MG63 (cell line): ENCODE measurements at regions not wholly inside any gene's neighbourhood (a gene's known extent, or its start where the extent isn't known, plus 50 kb on each side); places are given as distances from the start of the nearest gene placed in this dataset.
"Not testable (repeated sequence)": the region's sequence is repeated elsewhere in the genome, so short reads cannot be mapped to it uniquely, and the experiment has no call there.

Experiments used
- DNase-seq: peaks from one replicate; pipeline ENCODE4 v3.0.0-alpha.2; 2020
- H3K27me3 ChIP-seq: fragments of 250-450 bp; sonication (Bioruptor Pico); 2 replicates; pipeline ENCODE4 v1.5.1; 2020; ENCODE audit warnings: mild to moderate bottlenecking, moderate library complexity
- H3K36me3 ChIP-seq: fragments of 250-450 bp; sonication (Bioruptor Pico); 2 replicates; pipeline ENCODE4 v1.5.1; 2020; ENCODE audit warnings: mild to moderate bottlenecking, moderate library complexity
- H3K4me3 ChIP-seq: fragments of 250-450 bp; sonication (Bioruptor Pico); 2 replicates; pipeline ENCODE4 v1.5.1; 2020; ENCODE audit warnings: mild to moderate bottlenecking, moderate library complexity
- H3K9me3 ChIP-seq: fragments of 250-450 bp; sonication (Bioruptor Pico); 2 replicates; pipeline ENCODE4 v1.5.1; 2020; ENCODE audit warnings: mild to moderate bottlenecking, moderate library complexity

- Histone ChIP-seq H3K9me3 (peaks cover 9% of the 10 kb centered on the region), H3K4me3 (no peak overlapping the region), H3K36me3 (no peaks in the 10 kb centered on the region), H3K27me3 (no peaks in the 10 kb centered on the region)
- DNase-seq: no peak
Observed at GRCh38 chr3:189375532-189375931, 203.8 kb downstream of the TPRG1 start.

- Histone ChIP-seq H3K36me3 (no peaks in the 10 kb centered on the region), H3K9me3 (no peaks in the 10 kb centered on the region; the same call in 1 of the 2 replicates), H3K27me3 (no peaks in the 10 kb centered on the region), H3K4me3 (no peak overlapping the region)
- no peak for DNase-seq
Observed at GRCh38 chr3:189383630-189384029, 211.9 kb downstream of the TPRG1 start.

- not testable (repeated sequence) for H3K36me3 ChIP-seq, H3K4me3 ChIP-seq, H3K9me3 ChIP-seq, H3K27me3 ChIP-seq, DNase-seq
Observed at GRCh38 chr3:189385880-189386279, 214.1 kb downstream of the TPRG1 start.

- no peak for DNase-seq
- no peaks in the 10 kb centered on the region for H3K9me3 ChIP-seq
- no peaks in the 10 kb centered on the region for H3K27me3 ChIP-seq
- H3K4me3 ChIP-seq: no peak overlapping the region
- H3K36me3 ChIP-seq: no peaks in the 10 kb centered on the region
Observed at GRCh38 chr3:189386739-189387138, 215.0 kb downstream of the TPRG1 start.

- Histone ChIP-seq H3K4me3 (peak overlapping the region; percentile 23; the same call in 1 of the 2 replicates), H3K9me3 (no peaks in the 10 kb centered on the region), H3K36me3 (no peaks in the 10 kb centered on the region), H3K27me3 (no peaks in the 10 kb centered on the region)
- no peak for DNase-seq
Observed at GRCh38 chr3:189389346-189389745, 217.6 kb downstream of the TPRG1 start.

GRCh38 chr3:189393598-189393997 lies 221.8 kb downstream of the TPRG1 start:
- Histone ChIP-seq H3K9me3 (no peaks in the 10 kb centered on the region), H3K36me3 (no peaks in the 10 kb centered on the region), H3K27me3 (no peaks in the 10 kb centered on the region), H3K4me3 (no peak overlapping the region)
- no peak for DNase-seq

- Histone ChIP-seq H3K36me3 (no peaks in the 10 kb centered on the region), H3K4me3 (no peak overlapping the region), H3K27me3 (no peaks in the 10 kb centered on the region), H3K9me3 (no peaks in the 10 kb centered on the region)
- no peak for DNase-seq
Observed at GRCh38 chr3:189394599-189395121, 222.9 kb downstream of the TPRG1 start.

GRCh38 chr3:189395825-189396224 lies 224.1 kb downstream of the TPRG1 start:
- H3K27me3 ChIP-seq: no peaks in the 10 kb centered on the region
- H3K9me3 ChIP-seq: no peaks in the 10 kb centered on the region
- no peak for DNase-seq
- no peaks in the 10 kb centered on the region for H3K36me3 ChIP-seq
- no peak overlapping the region for H3K4me3 ChIP-seq

GRCh38 chr3:189398656-189399055 lies 226.9 kb downstream of the TPRG1 start:
- no peak overlapping the region for H3K4me3 ChIP-seq
- H3K9me3 ChIP-seq: no peaks in the 10 kb centered on the region
- DNase-seq: no peak
- H3K36me3 ChIP-seq: no peaks in the 10 kb centered on the region
- H3K27me3 ChIP-seq: no peaks in the 10 kb centered on the region

GRCh38 chr3:189401196-189401595 lies 229.4 kb downstream of the TPRG1 start:
- DNase-seq: no peak
- Histone ChIP-seq H3K9me3 (no peaks in the 10 kb centered on the region), H3K4me3 (no peak overlapping the region), H3K36me3 (no peaks in the 10 kb centered on the region), H3K27me3 (no peaks in the 10 kb centered on the region)

GRCh38 chr3:189403194-189403593 lies 228.0 kb upstream of the TP63 start:
- Histone ChIP-seq H3K36me3 (no peaks in the 10 kb centered on the region), H3K4me3 (no peak overlapping the region), H3K9me3 (no peaks in the 10 kb centered on the region), H3K27me3 (no peaks in the 10 kb centered on the region)
- no peak for DNase-seq

GRCh38 chr3:189404024-189404423 lies 227.2 kb upstream of the TP63 start:
- no peaks in the 10 kb centered on the region for H3K36me3 ChIP-seq
- no peaks in the 10 kb centered on the region for H3K27me3 ChIP-seq
- H3K9me3 ChIP-seq: no peaks in the 10 kb centered on the region
- DNase-seq: no peak
- no peak overlapping the region for H3K4me3 ChIP-seq

- H3K27me3 ChIP-seq: no peaks in the 10 kb centered on the region
- H3K9me3 ChIP-seq: 0 out of 2 replicates have a peak, but pooled peaks cover 3% of the 10 kb centered on the region
- no peaks in the 10 kb centered on the region for H3K36me3 ChIP-seq
- no peak overlapping the region for H3K4me3 ChIP-seq
- DNase-seq: no peak
Observed at GRCh38 chr3:189404797-189405484, 226.2 kb upstream of the TP63 start.

- Histone ChIP-seq H3K9me3 (0 out of 2 replicates have a peak, but pooled peaks cover 3% of the 10 kb centered on the region), H3K4me3 (no peak overlapping the region), H3K27me3 (no peaks in the 10 kb centered on the region), H3K36me3 (no peaks in the 10 kb centered on the region)
- DNase-seq: no peak
Observed at GRCh38 chr3:189406148-189406547, 225.0 kb upstream of the TP63 start.

- no peak overlapping the region for H3K4me3 ChIP-seq
- peaks cover 8% of the 10 kb centered on the region; the same call in 1 of the 2 replicates for H3K9me3 ChIP-seq
- H3K27me3 ChIP-seq: no peaks in the 10 kb centered on the region
- no peak for DNase-seq
- no peaks in the 10 kb centered on the region for H3K36me3 ChIP-seq
Observed at GRCh38 chr3:189410522-189410921, 220.7 kb upstream of the TP63 start.

GRCh38 chr3:189419038-189419437 lies 212.2 kb upstream of the TP63 start:
- DNase-seq: no peak
- H3K4me3 ChIP-seq: no peak overlapping the region
- no peaks in the 10 kb centered on the region for H3K9me3 ChIP-seq
- H3K27me3 ChIP-seq: no peaks in the 10 kb centered on the region
- H3K36me3 ChIP-seq: no peaks in the 10 kb centered on the region

- H3K27me3 ChIP-seq: no peaks in the 10 kb centered on the region
- H3K4me3 ChIP-seq: no peak overlapping the region
- H3K36me3 ChIP-seq: no peaks in the 10 kb centered on the region
- H3K9me3 ChIP-seq: no peaks in the 10 kb centered on the region
- no peak for DNase-seq
Observed at GRCh38 chr3:189419683-189420082, 211.5 kb upstream of the TP63 start.

- no peak for DNase-seq
- no peaks in the 10 kb centered on the region for H3K27me3 ChIP-seq
- H3K9me3 ChIP-seq: peaks cover 7% of the 10 kb centered on the region
- H3K4me3 ChIP-seq: no peak overlapping the region
- H3K36me3 ChIP-seq: no peaks in the 10 kb centered on the region
Observed at GRCh38 chr3:189424922-189425321, 206.3 kb upstream of the TP63 start.
